CD4-positive, alpha-beta T cell treated with Interleukin-15 for 1 hour (primary cell): ENCODE measurements at regions not wholly inside any gene's neighbourhood (a gene's known extent, or its start where the extent isn't known, plus 50 kb on each side); places are given as distances from the start of the nearest gene placed in this dataset.
A peak's percentile ranks its signal among the peaks of the same experiment; 100 is the strongest.

Experiments used
- DNase-seq: peaks from one replicate; pipeline ENCODE4 v3.0.0-alpha.2; 2020

- DNase-seq, result peak; percentile 69
Observed at GRCh38 chr21:35933466-35933865, 126.9 kb downstream of the SETD4 start.

GRCh38 chr21:35932232-35932911 lies 128.0 kb downstream of the SETD4 start:
- peak; percentile 61 for DNase-seq

GRCh38 chr21:35929901-35930300 lies 130.4 kb downstream of the SETD4 start:
- DNase-seq, result no peak

GRCh38 chr21:35927262-35927661 lies 133.1 kb downstream of the SETD4 start:
- no peak for DNase-seq

- no peak for DNase-seq
Observed at GRCh38 chr21:35926003-35926740, 134.2 kb downstream of the SETD4 start.

GRCh38 chr21:35925497-35925896 lies 134.8 kb downstream of the SETD4 start:
- DNase-seq, result no peak

GRCh38 chr21:35924714-35925301 lies 135.5 kb downstream of the SETD4 start:
- peak; percentile 27 for DNase-seq

GRCh38 chr21:35923971-35924370 lies 136.4 kb downstream of the SETD4 start:
- no peak for DNase-seq

GRCh38 chr21:35922618-35923017 lies 137.7 kb downstream of the SETD4 start:
- DNase-seq, result no peak

- no peak for DNase-seq
Observed at GRCh38 chr21:35921471-35921870, 138.9 kb downstream of the SETD4 start.

GRCh38 chr21:35920436-35920835 lies 139.9 kb downstream of the SETD4 start:
- no peak for DNase-seq

GRCh38 chr21:35915030-35915429 lies 145.3 kb downstream of the SETD4 start:
- no peak for DNase-seq

GRCh38 chr21:35911412-35912191 lies 148.7 kb downstream of the SETD4 start:
- DNase-seq, result no peak

- DNase-seq, result no peak
Observed at GRCh38 chr21:35909456-35910223, 150.7 kb downstream of the SETD4 start.

GRCh38 chr21:35908311-35909078 lies 151.8 kb downstream of the SETD4 start:
- no peak for DNase-seq

- no peak for DNase-seq
Observed at GRCh38 chr21:35906586-35906985, 153.7 kb downstream of the SETD4 start.

- no peak for DNase-seq
Observed at GRCh38 chr21:35905963-35906345, 154.4 kb downstream of the SETD4 start.

- DNase-seq, result no peak
Observed at GRCh38 chr21:35905096-35905962, 155.0 kb downstream of the SETD4 start.

- DNase-seq, result no peak
Observed at GRCh38 chr21:35900539-35900938, 159.8 kb downstream of the SETD4 start.

- no peak for DNase-seq
Observed at GRCh38 chr21:35896060-35896459, 164.3 kb downstream of the SETD4 start.

GRCh38 chr21:35895598-35895997 lies 164.7 kb downstream of the SETD4 start:
- DNase-seq, result no peak
